HCT116 (cell line): ENCODE measurements at regions not wholly inside any gene's neighbourhood (a gene's known extent, or its start where the extent isn't known, plus 50 kb on each side); places are given as distances from the start of the nearest gene placed in this dataset. TPM values are rescaled to one million over a fixed set of nuclear protein-coding genes. Genes with fewer than 3 reads are reported as not detected.
A peak's percentile ranks its signal among the peaks of the same experiment; 100 is the strongest.

ENCODE experiments used
- ATAC-seq: fragments of 200-7000 bp; cut with Tn5 transposase; 2 replicates; pipeline ENCODE4 v1.9.1; 2020; ENCODE audit warnings: mild to moderate bottlenecking, moderate library complexity
- BruUV-seq: library from RNA; stranded (reverse); fragments of 400-500 nt; replicated peaks from 2 replicates; lab custom pipeline; 2021; lab: Mats Ljungman, UMichigan
- CTCF ChIA-PET: fragments of 300-600 bp; sonication (Branson Sonifier 250); formaldehyde crosslinking; loops from one replicate; lab custom pipeline; 2021; ENCODE audit warnings: antibody characterized with exemption; lab: Charles Lee
- POLR2A ChIA-PET: fragments of 300-600, 350-600 bp; sonication (Branson Sonifier 250); formaldehyde crosslinking; loops from one replicate; lab custom pipeline; 2021; ENCODE audit warnings: antibody characterized with exemption; lab: Charles Lee
- RAD21 ChIA-PET, 2 experiments: fragments of 300-600 bp; sonication (Branson Sonifier 250); formaldehyde crosslinking; loops; one replicate each; lab custom pipeline; 2023; ENCODE audit warnings: low total read pairs in 2 of 2; ENCODE audit not compliant: uncharacterized antibody in 2 of 2, unreplicated experiment in 2 of 2, low non-redundant PET in 1 of 2; lab: Charles Lee
- DNase-seq: peaks from one replicate; pipeline ENCODE4 v3.0.0-alpha.2; 2010; ENCODE audit warnings: low read depth, low spot score
- H2AFZ ChIP-seq: fragments of 200-600 bp; shearing (Covaris generic), sonication (generic); 2 replicates; pipeline ENCODE4 v1.6.1; 2017; ENCODE audit warnings: low read depth, mixed run types, mixed read lengths, antibody characterized with exemption, low read length; ENCODE audit not compliant: poor library complexity, severe bottlenecking
- H3K27ac ChIP-seq: 2 replicates; pipeline ENCODE4 v1.5.1; 2012; ENCODE audit warnings: low read depth, low read length
- H3K27me3 ChIP-seq: fragments of 200-600 bp; sonication (generic); 2 replicates; pipeline ENCODE4 v1.6.1; 2016; ENCODE audit warnings: mixed run types, low read length, mixed read lengths; ENCODE audit not compliant: insufficient read depth
- H3K36me3 ChIP-seq, 2 experiments: fragments of 200-500 bp in 1 of 2; fragments of 200-600 bp in 1 of 2; sonication (Bioruptor generic) in 1 of 2; sonication (generic) in 1 of 2; 2 replicates each; pipeline versions ENCODE4 v1.5.1 to v1.6.1; 2014 to 2016; ENCODE audit warnings: low read length in 2 of 2, inconsistent platforms in 1 of 2, mixed read lengths in 1 of 2, mixed run types in 1 of 2; ENCODE audit not compliant: insufficient read depth in 2 of 2, control insufficient read depth in 1 of 2
- H3K4me1 ChIP-seq, 2 experiments: fragments of 200-600 bp in 1 of 2; sonication (generic) in 1 of 2; 2 replicates each; pipeline versions ENCODE4 v1.5.1 to v1.6.1; 2012 to 2017; ENCODE audit warnings: low read length in 2 of 2, inconsistent platforms in 1 of 2, mild to moderate bottlenecking in 1 of 2, mixed read lengths in 1 of 2, mixed run types in 1 of 2, moderate library complexity in 1 of 2; ENCODE audit not compliant: insufficient read depth in 2 of 2, control insufficient read depth in 1 of 2
- H3K4me2 ChIP-seq: fragments of 200-600 bp; sonication (generic); 2 replicates; pipeline ENCODE4 v1.6.1; 2017; ENCODE audit warnings: mixed run types, low read length, mixed read lengths
- H3K4me3 ChIP-seq, 2 experiments: fragments of 200-600 bp in 1 of 2; sonication (generic) in 1 of 2; replicated peaks in 1 of 2; 2 replicates each; pipeline ENCODE4 v1.5.1; 2011 to 2016; ENCODE audit warnings: low read length in 2 of 2, control low read depth in 1 of 2, low read depth in 1 of 2, mild to moderate bottlenecking in 1 of 2, mixed read lengths in 1 of 2, mixed run types in 1 of 2
- H3K79me2 ChIP-seq: fragments of 200-600 bp; sonication (generic); 2 replicates; pipeline ENCODE4 v1.6.1; 2017; ENCODE audit warnings: mild to moderate bottlenecking, mixed run types, low read length, moderate library complexity, mixed read lengths; ENCODE audit not compliant: insufficient read depth
- H3K9ac ChIP-seq: fragments of 200-600 bp; sonication (generic); 2 replicates; pipeline ENCODE4 v1.6.1; 2016; ENCODE audit warnings: low read length, mixed read lengths
- H3K9me2 ChIP-seq: fragments of 200-600 bp; sonication (generic), shearing (Covaris generic); 2 replicates; pipeline ENCODE4 v1.6.1; 2017; ENCODE audit warnings: mixed run types, mild to moderate bottlenecking, moderate library complexity; ENCODE audit not compliant: insufficient read depth
- H3K9me3 ChIP-seq, 2 experiments: fragments of 200-500 bp in 1 of 2; fragments of 200-600 bp in 1 of 2; sonication (Bioruptor generic) in 1 of 2; sonication (generic) in 1 of 2; 2 replicates each; pipeline ENCODE4 v1.6.1; 2014 to 2017; ENCODE audit warnings: low read length in 2 of 2, mixed read lengths in 2 of 2, inconsistent platforms in 1 of 2, low read depth in 1 of 2, mild to moderate bottlenecking in 1 of 2, mixed run types in 1 of 2, moderate library complexity in 1 of 2; ENCODE audit not compliant: control insufficient read depth in 1 of 2, insufficient read depth in 1 of 2
- H4K20me1 ChIP-seq: fragments of 200-600 bp; sonication (generic), shearing (Covaris generic); 2 replicates; pipeline ENCODE4 v1.6.1; 2017; ENCODE audit warnings: mixed run types, mild to moderate bottlenecking, moderate library complexity; ENCODE audit not compliant: insufficient read depth
- CBX3 ChIP-seq: IDR thresholded peaks from 2 replicates; pipeline ENCODE4 v1.6.1; 2012; ENCODE audit warnings: low read depth
- CEBPB ChIP-seq: IDR thresholded peaks from 2 replicates; pipeline ENCODE4 v1.6.1; 2012; ENCODE audit warnings: low read depth
- EGR1 ChIP-seq: IDR thresholded peaks from 2 replicates; pipeline ENCODE4 v1.6.1; 2012; ENCODE audit warnings: low read depth
- EZH2 ChIP-seq: fragments of 200-600 bp; sonication (generic); IDR thresholded peaks from 2 replicates; pipeline ENCODE4 v1.6.1; 2017; ENCODE audit warnings: antibody characterized with exemption, mixed run types
- POLR2A ChIP-seq: IDR thresholded peaks from 2 replicates; pipeline ENCODE4 v1.7.0; 2011; ENCODE audit warnings: borderline replicate concordance; ENCODE audit not compliant: insufficient read depth, insufficient read length; ENCODE audit errors: extremely low read depth
- SIN3A ChIP-seq: IDR thresholded peaks from 2 replicates; pipeline ENCODE4 v1.6.1; 2012; ENCODE audit warnings: low read depth
- SP1 ChIP-seq: IDR thresholded peaks from 2 replicates; pipeline ENCODE4 v1.6.1; 2012; ENCODE audit warnings: low read depth
- SRF ChIP-seq: IDR thresholded peaks from 2 replicates; pipeline ENCODE4 v1.6.1; 2012; ENCODE audit warnings: low read depth
- YY1 ChIP-seq: IDR thresholded peaks from 2 replicates; pipeline ENCODE4 v1.6.1; 2011; ENCODE audit warnings: low read length, low read depth, moderate library complexity, mild to moderate bottlenecking; ENCODE audit not compliant: insufficient replicate concordance; ENCODE audit errors: extremely low read depth
- ZNF274 ChIP-seq: fragments of 200-500 bp; sonication (Bioruptor generic); IDR thresholded peaks from 2 replicates; pipeline ENCODE4 v1.6.1; 2014; ENCODE audit warnings: mild to moderate bottlenecking, low read depth, low read length, inconsistent platforms
- intact Hi-C: fragments of 100-400 bp; cut with micrococcal nuclease; formaldehyde crosslinking; loops from 2 replicates; pipeline ENCODE4 v1.10.0; 2022
- microRNA counts: library from miRNA; unstranded; fragments of <30 nt; microRNA quantifications from one replicate; lab custom pipeline; 2015
- microRNA-seq: library from miRNA; unstranded; fragments of <30 nt; microRNA quantifications from one replicate; pipeline ENCODE4, GENCODE V29; 2016; ENCODE audit warnings: borderline number of aligned reads
- TF ChIP-seq, protein P1 (sequence below): IDR thresholded peaks from 2 replicates; pipeline ENCODE4 v1.6.1; 2012
- TF ChIP-seq, protein P2 (sequence below): IDR thresholded peaks from 2 replicates; pipeline ENCODE4 v1.6.1; 2011; ENCODE audit warnings: mild to moderate bottlenecking, low read length, moderate library complexity; ENCODE audit not compliant: insufficient replicate concordance; ENCODE audit errors: extremely low read depth

DNA sequence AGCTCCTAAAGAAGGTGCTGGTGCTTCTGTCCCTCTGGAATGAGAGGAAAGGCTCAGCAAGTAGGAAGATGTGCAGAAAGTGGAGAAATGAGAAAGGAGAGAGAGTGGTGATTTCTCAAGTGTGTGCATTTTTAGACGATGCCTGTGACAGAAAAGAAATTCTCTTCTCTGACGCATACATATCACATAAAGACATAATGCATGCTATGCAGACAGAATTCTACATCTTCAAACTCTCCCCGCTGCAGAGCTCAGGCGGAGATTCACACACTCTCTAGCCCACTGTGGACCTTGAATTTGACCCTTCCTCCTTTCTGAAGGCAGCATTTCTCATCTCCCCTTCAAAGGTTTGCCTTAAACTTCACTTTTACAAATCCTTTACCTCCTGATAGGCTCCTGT lies 52.0 kb upstream of the CAMK1G start:
- H3K4me1 ChIP-seq, result no peaks in the 10 kb centered on the region
- no peaks in the 10 kb centered on the region for H3K79me2 ChIP-seq
- no peak for TF ChIP-seq SRF
- no peak for TF ChIP-seq YY1
- TF ChIP-seq ZNF274, result no peak
- TF ChIP-seq POLR2A, result no peak
- no peak for TF ChIP-seq SP1
- TF ChIP-seq EZH2, result no peak
- TF ChIP-seq, protein P1, sequence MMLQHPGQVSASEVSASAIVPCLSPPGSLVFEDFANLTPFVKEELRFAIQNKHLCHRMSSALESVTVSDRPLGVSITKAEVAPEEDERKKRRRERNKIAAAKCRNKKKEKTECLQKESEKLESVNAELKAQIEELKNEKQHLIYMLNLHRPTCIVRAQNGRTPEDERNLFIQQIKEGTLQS, result no peak
- TF ChIP-seq CBX3, result no peak
- no peak for TF ChIP-seq EGR1
- TF ChIP-seq, protein P2, sequence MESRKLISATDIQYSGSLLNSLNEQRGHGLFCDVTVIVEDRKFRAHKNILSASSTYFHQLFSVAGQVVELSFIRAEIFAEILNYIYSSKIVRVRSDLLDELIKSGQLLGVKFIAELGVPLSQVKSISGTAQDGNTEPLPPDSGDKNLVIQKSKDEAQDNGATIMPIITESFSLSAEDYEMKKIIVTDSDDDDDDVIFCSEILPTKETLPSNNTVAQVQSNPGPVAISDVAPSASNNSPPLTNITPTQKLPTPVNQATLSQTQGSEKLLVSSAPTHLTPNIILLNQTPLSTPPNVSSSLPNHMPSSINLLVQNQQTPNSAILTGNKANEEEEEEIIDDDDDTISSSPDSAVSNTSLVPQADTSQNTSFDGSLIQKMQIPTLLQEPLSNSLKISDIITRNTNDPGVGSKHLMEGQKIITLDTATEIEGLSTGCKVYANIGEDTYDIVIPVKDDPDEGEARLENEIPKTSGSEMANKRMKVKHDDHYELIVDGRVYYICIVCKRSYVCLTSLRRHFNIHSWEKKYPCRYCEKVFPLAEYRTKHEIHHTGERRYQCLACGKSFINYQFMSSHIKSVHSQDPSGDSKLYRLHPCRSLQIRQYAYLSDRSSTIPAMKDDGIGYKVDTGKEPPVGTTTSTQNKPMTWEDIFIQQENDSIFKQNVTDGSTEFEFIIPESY, result no peak
- no peak for TF ChIP-seq CEBPB
- no peak for TF ChIP-seq SIN3A
- no peaks in the 10 kb centered on the region for H3K9me2 ChIP-seq
- H3K4me2 ChIP-seq, result no peak overlapping the region
- no peak overlapping the region for H3K27ac ChIP-seq
- no peak overlapping the region for H3K9ac ChIP-seq
- no peaks in the 10 kb centered on the region for H3K9me3 ChIP-seq
- BruUV-seq, result no TSS peak
- no peaks in the 10 kb centered on the region for H3K36me3 ChIP-seq
- H3K4me3 ChIP-seq, result no peak overlapping the region
- peaks cover 97% of the 10 kb centered on the region for H3K27me3 ChIP-seq
- ATAC-seq, result no peak
- DNase-seq, result no peak
- ChIA-PET CTCF (no interaction called here), POLR2A (no interaction called here), RAD21 (no interaction called here)
- intact Hi-C loops, result no loop called here
- H4K20me1 ChIP-seq, result no peaks in the 10 kb centered on the region
- H2AFZ ChIP-seq, result no peak overlapping the region

MicroRNAs in the stretch of these regions (microRNA counts, 767-probe panel; counts per million panel counts)
- microRNA hsa-miR-205-5p (lab: Ali Mortazavi, UCI), result not detected

Small RNA genes lying in the stretch of these regions (microRNA-seq; reads per million reads assigned to microRNA genes)
- 8.5 reads per million, percentile 24 among the genes with 10 or more reads in this experiment for gene MIR205
